ENCODE measurements at regions not wholly inside any gene's neighbourhood (a gene's known extent, or its start where the extent isn't known, plus 50 kb on each side); places are given as distances from the start of the nearest gene placed in this dataset.

DNA sequence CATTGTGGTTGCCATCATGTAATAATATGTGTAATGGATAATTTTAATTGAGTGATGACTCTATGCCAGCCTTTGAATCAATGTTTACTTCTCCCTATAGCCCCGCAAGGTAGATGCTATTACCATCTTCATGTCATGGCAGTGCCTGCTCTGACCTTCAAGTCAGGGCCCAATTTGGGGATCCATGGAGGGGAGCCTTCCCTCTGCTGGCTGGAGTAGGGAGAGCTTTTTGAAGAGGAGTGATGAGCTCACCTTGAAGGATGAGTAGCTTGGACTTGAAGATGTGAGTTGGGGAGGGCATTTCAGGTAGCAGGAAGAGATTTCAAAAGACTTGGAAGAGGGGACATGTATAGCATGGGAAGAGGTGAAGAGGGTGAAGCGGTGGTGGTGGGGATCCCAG, 189.2 kb downstream of the FOXD2 start:
- ATAC-seq: no peak
- peaks cover 0 to 30% (median 20%) of the 10 kb centered on the region in 7 donors for H3K27me3 ChIP-seq
- DNase-seq: no peak
- H3K27ac ChIP-seq: no peak overlapping the region
- H3K9me3 ChIP-seq: no peaks in the 10 kb centered on the region
- TF ChIP-seq, protein P1, sequence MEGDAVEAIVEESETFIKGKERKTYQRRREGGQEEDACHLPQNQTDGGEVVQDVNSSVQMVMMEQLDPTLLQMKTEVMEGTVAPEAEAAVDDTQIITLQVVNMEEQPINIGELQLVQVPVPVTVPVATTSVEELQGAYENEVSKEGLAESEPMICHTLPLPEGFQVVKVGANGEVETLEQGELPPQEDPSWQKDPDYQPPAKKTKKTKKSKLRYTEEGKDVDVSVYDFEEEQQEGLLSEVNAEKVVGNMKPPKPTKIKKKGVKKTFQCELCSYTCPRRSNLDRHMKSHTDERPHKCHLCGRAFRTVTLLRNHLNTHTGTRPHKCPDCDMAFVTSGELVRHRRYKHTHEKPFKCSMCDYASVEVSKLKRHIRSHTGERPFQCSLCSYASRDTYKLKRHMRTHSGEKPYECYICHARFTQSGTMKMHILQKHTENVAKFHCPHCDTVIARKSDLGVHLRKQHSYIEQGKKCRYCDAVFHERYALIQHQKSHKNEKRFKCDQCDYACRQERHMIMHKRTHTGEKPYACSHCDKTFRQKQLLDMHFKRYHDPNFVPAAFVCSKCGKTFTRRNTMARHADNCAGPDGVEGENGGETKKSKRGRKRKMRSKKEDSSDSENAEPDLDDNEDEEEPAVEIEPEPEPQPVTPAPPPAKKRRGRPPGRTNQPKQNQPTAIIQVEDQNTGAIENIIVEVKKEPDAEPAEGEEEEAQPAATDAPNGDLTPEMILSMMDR (IDR thresholded peaks at IDR 0.05): no peak
- H3K4me1 ChIP-seq: peaks cover 0 to 8% (median 0%) of the 10 kb centered on the region in 9 donors
- H3K36me3 ChIP-seq: no peaks in the 10 kb centered on the region
- intact Hi-C loops (cut with DNase I): loop anchor here in 1 of 10 donors (10.0 kb wide), 1 partner anchor 92 kb away; no protein-coding TSS in a partner anchor
- WGBS, 2 donors: 95 to 99% methylated on average over 2 of the region's 2 CpGs
- no peak overlapping the region for H3K4me3 ChIP-seq

DNA sequence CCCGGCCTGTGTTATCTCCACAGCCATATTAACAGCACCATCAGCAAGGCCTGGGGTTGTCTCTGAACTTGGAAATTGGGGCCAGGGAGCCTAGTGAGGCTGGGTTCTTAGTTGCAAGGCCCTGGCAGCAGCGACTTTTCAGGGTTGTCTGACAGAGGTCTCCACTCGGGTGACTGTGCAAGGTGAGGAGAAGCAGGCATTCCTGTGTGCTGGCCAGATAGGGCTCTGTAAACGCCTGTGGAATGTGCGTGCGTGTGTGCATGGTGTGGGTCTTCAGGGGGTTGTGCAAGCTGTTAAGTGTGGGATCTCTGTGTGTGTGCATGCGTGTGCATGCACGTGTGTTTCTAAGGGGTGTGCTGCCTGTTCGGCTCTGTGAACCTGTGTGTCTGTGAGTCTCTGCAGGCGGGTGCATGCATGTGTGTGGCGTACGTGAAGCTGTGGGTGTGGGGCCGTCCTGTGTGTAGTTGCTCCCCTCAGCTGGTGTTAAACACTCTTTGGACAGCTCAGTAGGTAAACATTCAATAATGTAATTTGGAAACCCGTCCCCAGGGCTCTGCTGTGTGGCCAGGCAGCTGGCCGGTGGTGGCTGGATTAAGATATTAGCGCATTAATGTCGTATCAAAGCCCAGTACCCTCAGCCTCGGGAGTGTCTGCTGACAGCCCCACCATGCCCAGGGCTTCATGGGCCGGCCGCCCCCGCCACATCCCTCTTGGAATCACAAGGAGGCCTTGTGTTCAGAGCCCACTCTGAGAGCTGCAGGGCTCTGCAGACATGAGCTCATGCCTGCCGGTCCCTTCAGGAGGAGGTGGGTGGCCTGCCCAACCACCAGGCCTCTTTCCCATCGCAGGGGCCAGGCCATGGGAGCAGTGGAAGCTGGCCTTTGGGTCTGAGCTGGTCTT, 189.9 kb downstream of the FOXD2 start:
- Histone ChIP-seq H3K27ac (no peak overlapping the region), H3K4me1 (peaks cover 0 to 1% (median 0%) of the 10 kb centered on the region in 9 donors), H3K36me3 (no peaks in the 10 kb centered on the region), H3K27me3 (peaks cover 0 to 37% (median 20%) of the 10 kb centered on the region in 7 donors), H3K4me3 (no peak overlapping the region), H3K9me3 (no peaks in the 10 kb centered on the region)
- intact Hi-C loops (cut with DNase I): loop anchor here in 1 of 10 donors (10.0 kb wide), 1 partner anchor 93 kb away; no protein-coding TSS in a partner anchor
- TF ChIP-seq, protein P1 (IDR thresholded peaks at IDR 0.05): no peak
- 75 to 77% methylated on average over 23 of the region's 23 CpGs for WGBS, 2 donors
- ATAC-seq (peak in 1 of 8 donors; percentile 26), DNase-seq (no peak)

DNA sequence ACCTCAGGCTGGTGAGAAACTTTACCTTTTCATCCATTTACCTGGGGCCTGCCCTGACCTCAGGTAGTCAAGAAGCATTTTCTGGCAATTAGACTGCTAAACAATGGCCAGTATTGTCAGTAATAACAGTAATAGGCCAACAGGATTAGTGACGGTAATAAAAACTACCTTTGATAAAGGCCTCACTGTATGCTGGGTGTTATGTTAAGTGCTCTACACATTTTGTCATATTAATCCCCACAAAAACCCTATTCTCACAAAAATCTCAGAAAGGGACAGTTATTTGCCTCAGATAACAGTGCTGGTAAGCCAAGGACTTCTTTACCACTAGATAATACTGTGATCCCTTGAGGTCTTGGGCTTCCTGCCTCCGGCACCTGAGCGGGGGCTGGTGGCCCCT, 191.4 kb downstream of the FOXD2 start:
- TF ChIP-seq, protein P1 (IDR thresholded peaks at IDR 0.05): no peak
- no peak overlapping the region for H3K4me3 ChIP-seq
- no peaks in the 10 kb centered on the region for H3K4me1 ChIP-seq
- H3K9me3 ChIP-seq: no peaks in the 10 kb centered on the region
- intact Hi-C loops (cut with DNase I): loop anchor here in 1 of 10 donors (10.0 kb wide), 1 partner anchor 94 kb away; no protein-coding TSS in a partner anchor
- peaks cover 0 to 43% (median 20%) of the 10 kb centered on the region in 7 donors for H3K27me3 ChIP-seq
- H3K27ac ChIP-seq: no peak overlapping the region
- DNase-seq (no peak), ATAC-seq (no peak)
- no peaks in the 10 kb centered on the region for H3K36me3 ChIP-seq
- WGBS, 2 donors: 87 to 97% methylated on average over 3 of the region's 3 CpGs

DNA sequence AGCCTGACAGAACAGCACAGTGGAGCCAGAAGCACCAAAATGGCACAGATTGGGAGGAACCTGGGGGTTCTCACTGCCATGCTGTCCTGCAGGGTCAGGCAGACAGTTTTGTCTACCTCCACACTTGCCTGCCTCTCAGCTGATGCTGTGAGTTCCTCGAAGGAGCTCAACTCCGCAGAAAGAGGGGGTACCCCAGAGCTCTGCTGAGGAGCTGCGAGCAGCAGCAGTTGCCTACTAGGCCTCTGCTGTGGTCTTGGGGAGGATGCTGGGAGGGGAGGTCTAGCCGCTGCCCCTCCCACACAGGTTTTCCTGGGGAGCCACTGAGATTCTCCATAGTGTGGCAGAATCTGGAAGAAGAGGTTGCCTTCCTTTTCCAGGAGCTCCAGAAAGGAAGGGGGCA, 192.5 kb downstream of the FOXD2 start:
- WGBS, 2 donors: 91 to 94% methylated on average over 4 of the region's 4 CpGs
- H3K27me3 ChIP-seq: peaks cover 0 to 46% (median 20%) of the 10 kb centered on the region in 7 donors
- no peak for DNase-seq
- TF ChIP-seq, protein P1 (IDR thresholded peaks at IDR 0.05): no peak
- no peak overlapping the region for H3K4me3 ChIP-seq
- no peaks in the 10 kb centered on the region for H3K36me3 ChIP-seq
- no peaks in the 10 kb centered on the region for H3K4me1 ChIP-seq
- no peak for ATAC-seq
- no peaks in the 10 kb centered on the region for H3K9me3 ChIP-seq
- H3K27ac ChIP-seq: no peak overlapping the region
- intact Hi-C loops (cut with DNase I): no loop called here

Measured in heart right ventricle (tissue), 16 donors.